NCI-H146 (cell line): ENCODE measurements at regions not wholly inside any gene's neighbourhood (a gene's known extent, or its start where the extent isn't known, plus 50 kb on each side); places are given as distances from the start of the nearest gene placed in this dataset.

Experiments used
- DNase-seq: peaks from one replicate; lab custom pipeline; 2025; lab: John Stamatoyannopoulos, UW

DNA sequence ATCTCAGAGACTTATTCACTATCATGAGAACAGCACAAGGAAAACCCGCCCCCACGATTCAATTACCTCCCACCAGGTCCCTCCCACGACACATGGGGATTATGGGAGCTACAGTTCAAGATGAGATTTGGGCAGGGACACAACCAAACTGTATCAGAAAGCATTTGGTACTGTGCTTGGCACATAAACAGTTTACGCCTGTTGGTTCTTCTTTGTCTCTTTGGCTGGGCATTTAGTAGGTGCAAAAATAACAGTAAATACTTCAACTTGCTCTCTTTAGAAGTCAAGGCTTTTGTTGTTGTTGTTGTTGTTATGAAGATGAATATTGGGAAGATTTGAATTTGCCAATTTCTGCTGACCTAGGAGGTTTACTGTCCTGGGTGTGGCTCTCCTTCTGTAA, 175.4 kb upstream of the IGSF21 start:
- DNase-seq: no peak

DNA sequence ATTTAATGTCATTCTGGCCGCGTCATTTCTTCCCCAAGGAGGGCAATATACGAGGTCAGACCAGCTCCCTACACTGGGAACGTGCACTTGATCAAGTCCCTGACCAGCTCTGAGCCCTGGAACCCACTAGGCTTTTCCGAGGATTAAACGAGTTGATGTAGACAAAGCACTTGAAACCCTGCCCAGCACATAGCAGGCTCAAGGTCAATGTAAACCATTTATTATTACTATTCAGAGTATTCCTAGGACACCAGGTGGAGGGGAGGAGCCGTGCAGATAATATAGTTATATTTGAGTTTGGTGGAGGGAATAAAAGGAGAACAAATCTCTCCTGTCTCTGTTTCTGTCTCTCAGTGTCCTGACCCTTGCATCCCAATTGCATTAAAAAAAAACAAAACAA, 174.1 kb upstream of the IGSF21 start:
- DNase-seq: no peak

- DNase-seq: no peak
Measured at GRCh38 chr1:17933971-17934370, 173.6 kb upstream of the IGSF21 start.

GRCh38 chr1:17935230-17935629, 172.4 kb upstream of the IGSF21 start:
- no peak for DNase-seq

DNA sequence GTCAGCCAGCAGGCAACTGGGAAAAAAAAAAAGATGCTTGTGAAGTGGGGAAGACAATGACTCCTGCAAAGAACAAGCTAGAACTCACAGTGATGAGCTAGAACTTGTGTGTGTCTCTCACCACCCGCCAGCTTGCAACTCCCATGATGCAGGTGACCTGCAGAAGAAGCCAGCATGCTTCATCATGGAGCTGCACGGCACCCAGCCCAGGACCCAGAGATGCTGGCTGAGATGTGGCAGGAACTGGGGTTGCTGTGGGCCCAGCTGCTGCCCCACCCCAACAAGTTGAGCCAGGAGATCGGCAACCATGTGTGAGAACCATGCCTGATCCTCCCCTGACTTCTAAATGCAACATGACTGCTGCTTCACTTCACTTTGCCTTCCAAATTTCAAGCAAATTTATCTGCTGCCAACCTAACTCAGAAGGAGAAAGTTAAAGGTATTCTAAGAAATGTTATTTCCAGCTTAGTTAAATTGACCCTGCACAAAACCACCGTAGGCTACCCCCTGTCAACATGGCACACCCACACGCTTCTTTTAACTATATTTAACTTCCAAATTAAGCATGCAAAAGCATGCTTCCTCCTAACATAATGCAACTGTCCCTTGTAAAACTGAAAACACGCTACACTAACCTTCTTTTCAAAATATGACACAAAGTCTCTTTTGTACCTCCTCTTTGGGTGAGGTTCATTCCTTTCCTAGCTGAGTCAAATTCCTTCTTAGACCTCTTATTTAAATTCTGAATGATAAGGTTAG, 166.0 kb upstream of the IGSF21 start:
- no peak for DNase-seq

DNA sequence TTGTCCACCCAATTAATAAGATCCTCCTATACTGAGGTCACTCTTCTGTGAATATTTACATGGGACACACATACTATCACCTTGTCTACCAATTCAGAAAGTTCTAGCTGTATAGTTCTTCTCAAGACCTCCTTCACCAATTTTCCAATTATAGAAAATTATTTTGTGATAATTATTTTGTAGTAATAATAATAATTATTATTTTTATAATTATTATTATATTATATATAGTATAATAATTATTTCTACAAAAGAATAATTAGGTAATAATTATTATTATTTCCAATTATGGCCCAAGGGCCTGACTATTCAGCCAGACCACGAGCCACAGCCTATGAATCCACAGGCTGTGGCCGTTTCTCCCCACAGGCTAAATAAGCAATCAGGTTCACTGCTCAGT, 164.1 kb upstream of the IGSF21 start:
- DNase-seq: no peak

GRCh38 chr1:17944646-17945045, 163.0 kb upstream of the IGSF21 start:
- DNase-seq: no peak

- no peak for DNase-seq
Measured at GRCh38 chr1:17946434-17946833, 161.2 kb upstream of the IGSF21 start.

DNA sequence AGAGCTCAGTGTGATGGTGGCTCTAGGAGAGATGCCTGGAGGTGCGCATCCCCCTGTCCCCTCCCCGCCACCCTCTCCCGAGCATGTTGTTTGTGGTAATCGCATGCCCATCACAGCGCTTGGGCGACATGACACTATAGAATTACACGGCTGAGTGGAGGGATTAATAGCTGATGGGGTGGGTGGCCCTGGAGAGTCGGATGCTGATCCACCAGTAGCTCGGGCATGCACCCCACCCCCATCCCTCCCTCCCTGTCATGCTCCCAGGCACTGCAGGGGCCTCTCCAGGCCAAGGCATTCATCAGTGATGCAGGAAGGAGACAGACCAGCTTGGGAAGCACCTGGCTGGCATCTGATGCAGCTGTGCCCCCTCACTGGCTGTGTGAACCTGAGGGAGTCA, 159.0 kb upstream of the IGSF21 start:
- no peak for DNase-seq

DNA sequence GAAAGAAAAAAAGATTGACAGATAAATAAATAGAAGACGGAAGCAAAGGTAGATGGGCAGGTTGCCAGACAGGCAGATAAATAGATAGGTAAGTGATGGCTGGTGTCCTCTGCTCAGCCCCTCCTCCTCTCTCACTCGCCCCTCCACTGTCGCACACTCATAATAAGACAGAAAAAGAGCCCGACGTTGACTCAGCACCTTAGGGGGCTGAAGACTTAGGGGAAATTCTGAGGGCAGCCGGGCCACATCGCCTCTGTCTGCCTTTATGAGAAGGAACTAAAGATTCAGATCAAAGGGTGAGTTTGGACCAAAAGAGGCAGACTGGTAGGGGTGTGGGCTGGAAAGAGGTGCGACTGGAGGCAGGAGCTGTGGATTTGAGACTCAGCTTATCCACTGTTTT, 158.1 kb upstream of the IGSF21 start:
- no peak for DNase-seq

GRCh38 chr1:17950728-17951127, 156.9 kb upstream of the IGSF21 start:
- no peak for DNase-seq

DNA sequence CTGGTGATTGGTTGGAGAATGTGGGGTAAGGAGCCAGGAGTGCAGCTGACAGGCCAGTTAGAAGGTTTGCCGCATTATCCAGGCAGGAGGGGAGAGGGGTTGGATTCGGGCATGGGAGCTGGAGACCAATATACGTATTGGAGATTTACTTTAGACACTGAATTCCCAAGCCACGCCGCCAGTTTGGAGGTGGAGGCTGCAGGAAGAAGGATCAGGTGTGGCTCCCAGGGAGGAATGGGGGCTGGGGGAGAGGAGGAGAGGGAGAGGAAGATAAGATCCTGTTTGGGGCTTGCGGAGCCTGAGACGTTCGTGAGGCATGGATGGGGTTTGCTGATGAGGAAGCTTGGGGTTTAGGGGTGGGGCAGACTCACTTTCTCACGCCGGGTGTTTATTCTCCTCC, 155.1 kb upstream of the IGSF21 start:
- DNase-seq: no peak

DNA sequence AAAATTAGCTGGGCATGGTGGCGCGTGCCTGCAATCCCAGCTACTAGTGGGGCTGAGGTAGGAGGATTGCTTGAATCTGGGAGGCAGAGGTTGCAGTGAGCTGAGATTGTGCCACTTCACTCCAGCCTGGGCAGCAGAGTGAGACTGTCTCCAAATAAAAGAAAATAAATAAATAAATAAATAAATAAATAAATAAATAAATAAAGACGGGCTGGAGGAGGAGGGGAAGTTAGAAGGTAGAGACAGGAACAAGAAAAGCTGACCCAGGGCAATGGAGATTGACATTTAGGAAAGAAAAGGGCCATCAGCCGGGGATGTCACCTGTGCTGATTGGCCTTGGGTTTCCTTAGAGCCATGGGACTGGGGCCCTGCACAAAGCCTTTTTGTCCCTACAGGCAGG, 153.7 kb upstream of the IGSF21 start:
- DNase-seq: no peak

- DNase-seq: no peak
Measured at GRCh38 chr1:17955302-17956285, 152.0 kb upstream of the IGSF21 start.

GRCh38 chr1:17957588-17958267, 149.9 kb upstream of the IGSF21 start:
- no peak for DNase-seq

DNA sequence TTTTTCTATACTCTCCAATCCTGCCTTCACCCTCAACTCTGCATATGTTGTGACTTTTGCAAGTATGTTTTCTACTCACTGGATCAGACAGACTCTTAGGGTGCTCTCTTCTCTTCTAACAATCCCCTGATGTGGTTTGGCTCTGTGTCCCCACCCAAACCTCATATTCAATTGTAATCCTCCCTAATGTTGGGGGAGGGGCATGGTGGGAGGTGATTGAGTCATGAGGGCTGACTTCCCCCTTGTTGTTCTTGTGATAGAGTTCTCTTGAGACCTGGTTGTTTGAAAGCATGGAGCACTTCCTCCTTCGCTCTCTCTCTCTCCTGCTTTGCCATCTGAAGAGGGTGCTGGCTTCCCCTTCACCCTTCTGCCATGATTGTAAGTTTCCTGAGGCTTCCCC, 148.9 kb upstream of the IGSF21 start:
- no peak for DNase-seq

DNA sequence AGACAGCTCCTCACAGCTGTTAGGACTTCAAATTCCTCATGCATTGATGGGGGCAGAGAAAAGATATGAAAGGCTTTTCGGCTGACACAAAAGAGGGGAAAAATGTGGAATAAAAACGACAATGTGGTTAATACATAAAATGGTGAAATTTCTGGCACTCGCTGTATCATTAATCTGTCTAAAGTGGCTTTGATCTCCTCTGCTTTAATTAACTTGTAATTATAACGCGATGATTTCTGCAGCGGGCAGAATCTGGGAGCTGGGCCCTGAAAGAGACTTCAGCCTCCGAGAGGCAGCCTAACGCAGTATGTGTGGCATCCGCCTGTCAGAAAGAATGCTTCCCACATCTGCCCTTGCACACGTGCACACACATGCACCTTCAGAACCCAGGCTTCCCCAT, 144.1 kb upstream of the IGSF21 start:
- DNase-seq: no peak

GRCh38 chr1:17965515-17966100, 142.0 kb upstream of the IGSF21 start:
- no peak for DNase-seq

DNA sequence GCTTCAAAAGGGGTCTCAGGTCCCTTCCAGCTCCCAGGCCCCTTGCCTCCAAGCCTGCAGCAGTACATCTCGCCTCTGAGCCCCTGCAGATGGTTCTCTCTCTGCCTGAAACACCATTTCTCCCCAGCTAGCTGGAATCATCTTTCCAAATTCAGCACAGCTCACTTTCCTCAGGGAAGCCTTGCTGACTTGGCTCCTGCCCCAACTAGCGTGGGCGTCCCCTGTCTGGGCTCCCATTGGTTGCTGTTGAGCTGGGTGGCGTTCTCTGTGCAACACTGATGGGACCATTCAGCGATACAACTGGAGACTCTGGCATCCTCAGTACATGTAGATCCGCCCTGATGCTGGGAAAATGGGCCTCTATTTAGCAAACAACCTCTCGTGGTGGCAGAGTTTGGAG, 141.3 kb upstream of the IGSF21 start:
- no peak for DNase-seq

DNA sequence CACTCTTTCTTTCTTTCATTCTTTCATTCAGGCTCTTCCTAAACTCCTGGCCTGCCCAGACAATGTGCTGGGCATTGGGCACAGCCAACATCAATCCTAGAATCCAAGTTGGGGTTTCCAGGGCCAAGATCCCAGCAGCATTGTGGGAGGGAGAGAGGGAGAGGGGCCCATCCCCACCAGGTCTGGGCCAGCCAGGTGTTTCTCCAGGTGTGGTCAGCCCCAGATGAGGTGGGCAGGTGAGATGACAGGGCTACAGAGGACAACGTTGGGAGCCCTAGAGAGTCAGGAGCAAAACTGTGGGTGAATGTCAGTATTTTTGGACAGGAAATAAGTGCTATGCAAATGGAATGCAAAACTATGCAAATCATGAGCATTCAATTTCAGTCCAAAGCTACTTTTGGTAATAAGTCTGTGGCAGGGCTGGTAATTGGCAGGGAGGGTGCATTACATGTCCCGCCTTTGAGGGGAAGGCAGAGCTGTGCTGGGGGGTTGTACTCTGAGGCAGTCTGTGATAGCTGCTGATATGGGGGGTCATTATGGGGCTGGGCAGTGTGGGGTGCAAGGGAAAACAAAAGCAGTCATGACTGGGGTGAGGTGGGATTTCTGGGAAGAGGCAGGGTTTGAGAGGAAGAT, 139.9 kb upstream of the IGSF21 start:
- DNase-seq: no peak

DNA sequence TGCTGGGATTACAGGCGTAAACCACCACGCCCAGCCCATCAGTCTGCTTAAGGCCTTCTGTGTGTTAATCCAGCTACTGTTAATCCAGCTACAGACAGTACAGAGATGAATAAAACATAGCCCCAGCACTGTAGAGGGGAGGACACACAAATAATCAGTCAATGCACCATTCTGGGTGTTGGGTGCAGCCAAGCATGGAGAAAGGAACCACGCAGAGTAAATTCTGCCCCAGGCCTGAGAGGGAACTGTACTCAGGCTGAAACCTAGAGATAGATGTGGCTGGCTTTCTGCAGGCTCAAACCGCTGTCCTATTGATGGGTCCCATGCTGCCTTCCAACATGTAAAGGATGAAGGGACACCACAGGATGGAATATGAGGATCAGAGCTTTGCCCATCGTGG, 136.8 kb upstream of the IGSF21 start:
- DNase-seq: no peak

DNA sequence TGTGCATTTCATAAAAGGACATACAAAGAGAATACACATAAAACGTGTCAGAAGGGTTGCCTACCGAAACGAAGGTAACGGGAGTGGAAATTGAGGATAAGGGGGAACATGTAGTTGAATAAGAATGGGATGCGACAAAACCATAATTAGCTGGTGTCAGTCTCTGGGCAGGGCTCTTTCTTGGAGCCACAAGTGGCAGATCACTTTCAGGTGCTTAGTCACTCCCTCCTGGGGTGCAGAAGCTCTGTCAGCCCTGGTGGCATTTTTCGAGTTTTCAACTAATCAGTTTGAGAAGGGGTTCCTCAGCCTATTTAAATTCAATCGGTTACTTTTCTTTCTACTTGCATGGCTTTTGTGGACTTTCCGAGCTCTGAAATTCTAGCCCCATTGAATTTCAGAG, 133.9 kb upstream of the IGSF21 start:
- DNase-seq: no peak
